ENCODE measurements at regions not wholly inside any gene's neighbourhood (a gene's known extent, or its start where the extent isn't known, plus 50 kb on each side); places are given as distances from the start of the nearest gene placed in this dataset.

DNA sequence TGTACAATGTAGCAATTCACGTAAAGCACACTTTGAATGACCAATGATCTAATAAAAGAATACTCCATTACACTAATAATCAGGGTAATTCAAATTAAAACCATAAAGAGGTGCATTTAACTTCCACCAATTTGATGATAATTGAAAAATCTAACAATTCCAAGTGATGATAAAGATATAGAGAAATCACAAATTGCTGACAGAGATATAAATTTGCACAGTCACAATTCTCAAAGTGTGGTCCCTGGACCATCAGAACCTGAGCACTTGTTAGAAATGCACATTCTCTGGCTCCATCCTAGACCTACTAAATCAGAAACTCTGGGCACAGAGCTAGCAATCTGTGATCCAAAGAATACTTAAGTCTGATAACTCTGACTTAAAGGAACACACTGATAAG, 165.8 kb upstream of the DCC start:
- CTCF ChIA-PET, result interaction anchor here (0.6 kb wide), 1 partner anchor 62 kb away, joined by 3 read pairs; no protein-coding TSS in a partner anchor
- no peaks in the 10 kb centered on the region for H3K27me3 Mint-ChIP-seq
- no peak overlapping the region for H3K4me3 Mint-ChIP-seq
- no peaks in the 10 kb centered on the region for H3K36me3 Mint-ChIP-seq (ENCODE audit: low read depth)
- TF ChIP-seq, protein P1, sequence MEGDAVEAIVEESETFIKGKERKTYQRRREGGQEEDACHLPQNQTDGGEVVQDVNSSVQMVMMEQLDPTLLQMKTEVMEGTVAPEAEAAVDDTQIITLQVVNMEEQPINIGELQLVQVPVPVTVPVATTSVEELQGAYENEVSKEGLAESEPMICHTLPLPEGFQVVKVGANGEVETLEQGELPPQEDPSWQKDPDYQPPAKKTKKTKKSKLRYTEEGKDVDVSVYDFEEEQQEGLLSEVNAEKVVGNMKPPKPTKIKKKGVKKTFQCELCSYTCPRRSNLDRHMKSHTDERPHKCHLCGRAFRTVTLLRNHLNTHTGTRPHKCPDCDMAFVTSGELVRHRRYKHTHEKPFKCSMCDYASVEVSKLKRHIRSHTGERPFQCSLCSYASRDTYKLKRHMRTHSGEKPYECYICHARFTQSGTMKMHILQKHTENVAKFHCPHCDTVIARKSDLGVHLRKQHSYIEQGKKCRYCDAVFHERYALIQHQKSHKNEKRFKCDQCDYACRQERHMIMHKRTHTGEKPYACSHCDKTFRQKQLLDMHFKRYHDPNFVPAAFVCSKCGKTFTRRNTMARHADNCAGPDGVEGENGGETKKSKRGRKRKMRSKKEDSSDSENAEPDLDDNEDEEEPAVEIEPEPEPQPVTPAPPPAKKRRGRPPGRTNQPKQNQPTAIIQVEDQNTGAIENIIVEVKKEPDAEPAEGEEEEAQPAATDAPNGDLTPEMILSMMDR (IDR thresholded peaks at IDR 0.05), result no peak
- POLR2A ChIA-PET, result no interaction called here
- DNase-seq, result no peak
- no peaks in the 10 kb centered on the region for H3K9me3 Mint-ChIP-seq
- no peaks in the 10 kb centered on the region for H3K4me1 Mint-ChIP-seq
- ATAC-seq (ENCODE audit: low read depth), result no peak
- intact Hi-C loops (cut with micrococcal nuclease), result no loop called here
- H3K27ac Mint-ChIP-seq, result no peak overlapping the region

DNA sequence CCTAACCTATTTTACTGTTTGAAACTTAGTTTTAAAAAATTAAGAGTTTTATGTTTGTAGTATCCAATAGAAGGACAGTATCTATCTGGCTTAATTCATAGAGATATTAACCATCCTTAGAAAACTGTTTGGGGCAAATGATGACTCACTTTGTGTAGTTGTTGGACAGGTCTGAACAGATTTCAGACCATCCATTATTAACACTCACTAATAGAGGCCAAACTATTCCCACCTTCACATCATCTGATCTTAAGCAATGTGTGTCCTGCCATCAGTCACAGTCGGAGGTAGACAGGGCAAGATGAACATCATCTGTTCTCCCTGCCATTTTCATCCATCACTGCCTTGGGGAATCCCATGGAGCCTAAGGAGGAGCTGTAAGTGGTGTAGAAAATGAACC, 164.6 kb upstream of the DCC start:
- ChIA-PET POLR2A (no interaction called here), CTCF (no interaction called here)
- H3K27me3 Mint-ChIP-seq, result no peaks in the 10 kb centered on the region
- H3K4me1 Mint-ChIP-seq, result no peaks in the 10 kb centered on the region
- H3K27ac Mint-ChIP-seq, result no peak overlapping the region
- H3K36me3 Mint-ChIP-seq (ENCODE audit: low read depth), result no peaks in the 10 kb centered on the region
- no peak for DNase-seq
- H3K9me3 Mint-ChIP-seq, result no peaks in the 10 kb centered on the region
- TF ChIP-seq, protein P1 (IDR thresholded peaks at IDR 0.05), result no peak
- no peak for ATAC-seq (ENCODE audit: low read depth)
- no peak overlapping the region for H3K4me3 Mint-ChIP-seq
- intact Hi-C loops (cut with micrococcal nuclease), result no loop called here

DNA sequence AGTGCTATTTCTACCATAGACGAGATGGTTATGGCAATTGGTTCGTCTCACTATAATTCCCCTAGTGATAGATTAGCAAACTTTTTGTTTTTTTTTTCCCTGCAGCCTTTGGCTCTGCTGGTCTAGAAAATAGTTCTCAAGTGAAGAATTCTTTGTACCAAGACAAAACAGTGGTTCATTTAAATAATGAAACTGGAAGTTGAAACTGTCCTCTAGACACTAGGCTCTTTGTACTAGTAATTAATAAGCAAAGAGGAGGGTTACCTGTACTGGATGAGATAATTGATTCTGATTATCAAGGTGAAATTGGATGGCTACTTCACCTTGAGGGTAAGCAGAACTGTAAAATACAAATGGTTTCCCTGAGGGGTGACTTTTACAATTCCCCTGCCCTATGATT, 156.9 kb upstream of the DCC start:
- H3K4me1 Mint-ChIP-seq, result no peaks in the 10 kb centered on the region
- H3K9me3 Mint-ChIP-seq, result peaks cover 4% of the 10 kb centered on the region
- H3K4me3 Mint-ChIP-seq, result no peak overlapping the region
- POLR2A ChIA-PET, result no interaction called here
- ATAC-seq (ENCODE audit: low read depth) (no peak), DNase-seq (no peak)
- H3K27ac Mint-ChIP-seq, result no peak overlapping the region
- CTCF ChIA-PET, result no interaction called here
- H3K36me3 Mint-ChIP-seq (ENCODE audit: low read depth), result no peaks in the 10 kb centered on the region
- TF ChIP-seq, protein P1 (IDR thresholded peaks at IDR 0.05), result no peak
- H3K27me3 Mint-ChIP-seq, result no peaks in the 10 kb centered on the region
- intact Hi-C loops (cut with micrococcal nuclease), result no loop called here

DNA sequence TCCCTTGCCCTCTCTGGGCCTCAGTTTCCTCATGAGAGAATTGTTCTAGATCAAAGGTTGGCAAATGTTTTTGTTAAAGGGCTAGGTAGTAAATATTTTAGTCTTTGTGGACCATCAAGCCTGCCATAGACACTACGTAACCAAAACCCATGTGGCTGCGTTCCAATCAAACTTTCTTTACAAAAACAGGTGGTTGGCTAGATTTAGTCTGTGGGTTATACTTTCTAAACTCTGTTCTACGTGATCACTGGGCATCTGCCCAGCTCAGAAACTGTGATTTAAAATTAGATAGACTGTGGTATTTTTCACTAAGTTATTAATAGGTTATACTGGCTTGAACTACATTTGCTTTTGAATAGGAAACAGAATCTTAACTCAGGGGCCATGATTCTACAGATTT, 149.8 kb upstream of the DCC start:
- Mint-ChIP-seq H3K27ac (no peak overlapping the region), H3K4me3 (no peak overlapping the region), H3K36me3 (ENCODE audit: low read depth) (no peaks in the 10 kb centered on the region), H3K27me3 (no peaks in the 10 kb centered on the region), H3K9me3 (peaks cover 5% of the 10 kb centered on the region), H3K4me1 (no peaks in the 10 kb centered on the region)
- ChIA-PET POLR2A (no interaction called here), CTCF (no interaction called here)
- DNase-seq, result no peak
- intact Hi-C loops (cut with micrococcal nuclease), result no loop called here
- TF ChIP-seq, protein P1 (IDR thresholded peaks at IDR 0.05), result no peak
- ATAC-seq (ENCODE audit: low read depth), result no peak

DNA sequence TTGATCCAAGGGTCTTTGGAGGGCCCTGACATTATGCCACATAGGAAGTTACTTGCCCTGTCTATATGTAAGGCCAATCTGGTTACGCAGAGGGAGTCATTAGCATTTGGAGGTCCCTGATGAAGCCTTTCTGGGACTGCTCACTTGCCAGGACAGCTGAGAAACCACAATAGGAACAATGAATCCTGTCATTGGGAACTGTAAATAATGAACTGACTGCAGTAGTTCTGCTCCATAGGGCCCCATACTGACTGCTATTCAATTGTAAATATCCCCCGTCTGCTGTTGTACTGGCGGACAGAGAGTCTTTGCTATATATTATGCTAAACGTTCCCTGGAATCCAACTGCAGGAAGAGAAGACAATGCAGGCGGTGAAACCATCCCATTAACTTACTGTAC, 149.4 kb upstream of the DCC start:
- POLR2A ChIA-PET, result no interaction called here
- no peak for ATAC-seq (ENCODE audit: low read depth)

More for the DNA sequence above, 149.4 kb upstream of the DCC start:
- H3K36me3 Mint-ChIP-seq (ENCODE audit: low read depth), result no peaks in the 10 kb centered on the region
- no peak for DNase-seq
- TF ChIP-seq, protein P1 (IDR thresholded peaks at IDR 0.05), result no peak
- H3K9me3 Mint-ChIP-seq, result peaks cover 5% of the 10 kb centered on the region
- no peak overlapping the region for H3K4me3 Mint-ChIP-seq
- H3K27ac Mint-ChIP-seq, result no peak overlapping the region
- no peaks in the 10 kb centered on the region for H3K4me1 Mint-ChIP-seq
- H3K27me3 Mint-ChIP-seq, result no peaks in the 10 kb centered on the region
- intact Hi-C loops (cut with micrococcal nuclease), result no loop called here
- CTCF ChIA-PET, result no interaction called here

Data from activated B cell treated with CpG ODN at 0.5 μM for 24 hours (primary cell).